WTC11 (cell line): ENCODE measurements at regions not wholly inside any gene's neighbourhood (a gene's known extent, or its start where the extent isn't known, plus 50 kb on each side); places are given as distances from the start of the nearest gene placed in this dataset.

Experiments used
- RELA ChIP-seq: sonication (generic); formaldehyde crosslinking; IDR thresholded peaks from 2 replicates; pipeline ENCODE4 v1.8.1; 2022; ENCODE audit warnings: missing genetic modification reagents, mild to moderate bottlenecking, borderline replicate concordance
- ZBTB43 ChIP-seq: sonication (generic); formaldehyde crosslinking; IDR thresholded peaks from 2 replicates; pipeline ENCODE4 v1.8.1; 2023; ENCODE audit warnings: mild to moderate bottlenecking, missing genetic modification reagents
- TF ChIP-seq, protein P1 (sequence below): sonication (generic); formaldehyde crosslinking; IDR thresholded peaks from 2 replicates; pipeline ENCODE4 v1.8.1; 2023; ENCODE audit warnings: mild to moderate bottlenecking, missing genetic modification reagents, borderline replicate concordance

DNA sequence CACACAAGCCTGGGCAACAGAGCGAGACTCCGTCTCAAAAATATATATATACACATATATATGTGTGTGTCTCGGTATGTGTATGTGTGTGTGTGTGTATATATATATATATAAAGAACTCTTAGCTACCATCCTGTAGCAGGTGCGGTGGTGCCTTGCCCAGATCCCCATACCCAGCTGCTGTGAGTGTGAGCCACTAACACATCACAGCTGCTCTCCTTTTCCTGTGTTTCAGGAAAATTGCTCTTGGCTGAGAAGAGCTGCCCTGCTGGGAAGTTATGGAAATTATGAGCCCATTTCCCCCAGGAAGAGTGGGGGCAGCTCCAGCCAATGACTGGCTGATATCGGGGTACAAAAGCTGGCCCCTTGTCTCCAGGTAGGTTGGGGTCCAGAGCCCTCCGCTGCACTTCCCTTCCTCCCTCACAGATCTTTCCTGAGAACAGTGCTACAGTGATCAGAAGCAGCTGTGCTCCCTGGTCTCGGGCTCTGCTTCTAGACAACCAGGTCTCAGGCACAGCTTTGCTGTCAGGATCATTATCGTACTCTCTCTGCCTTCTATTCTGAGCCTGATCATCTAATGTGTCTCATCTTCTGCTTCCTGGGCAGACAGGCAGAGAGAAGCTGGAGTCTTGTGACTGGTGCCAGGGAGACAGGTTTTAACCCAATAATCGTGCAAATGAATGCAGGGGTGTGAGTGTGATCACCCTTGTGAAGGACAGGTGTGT lies 109.6 kb upstream of the ZNF678 start:
- TF ChIP-seq ZBTB43 (CRISPR knock-in tag) (no peak), RELA (CRISPR knock-in tag) (no peak)
- TF ChIP-seq, protein P1, sequence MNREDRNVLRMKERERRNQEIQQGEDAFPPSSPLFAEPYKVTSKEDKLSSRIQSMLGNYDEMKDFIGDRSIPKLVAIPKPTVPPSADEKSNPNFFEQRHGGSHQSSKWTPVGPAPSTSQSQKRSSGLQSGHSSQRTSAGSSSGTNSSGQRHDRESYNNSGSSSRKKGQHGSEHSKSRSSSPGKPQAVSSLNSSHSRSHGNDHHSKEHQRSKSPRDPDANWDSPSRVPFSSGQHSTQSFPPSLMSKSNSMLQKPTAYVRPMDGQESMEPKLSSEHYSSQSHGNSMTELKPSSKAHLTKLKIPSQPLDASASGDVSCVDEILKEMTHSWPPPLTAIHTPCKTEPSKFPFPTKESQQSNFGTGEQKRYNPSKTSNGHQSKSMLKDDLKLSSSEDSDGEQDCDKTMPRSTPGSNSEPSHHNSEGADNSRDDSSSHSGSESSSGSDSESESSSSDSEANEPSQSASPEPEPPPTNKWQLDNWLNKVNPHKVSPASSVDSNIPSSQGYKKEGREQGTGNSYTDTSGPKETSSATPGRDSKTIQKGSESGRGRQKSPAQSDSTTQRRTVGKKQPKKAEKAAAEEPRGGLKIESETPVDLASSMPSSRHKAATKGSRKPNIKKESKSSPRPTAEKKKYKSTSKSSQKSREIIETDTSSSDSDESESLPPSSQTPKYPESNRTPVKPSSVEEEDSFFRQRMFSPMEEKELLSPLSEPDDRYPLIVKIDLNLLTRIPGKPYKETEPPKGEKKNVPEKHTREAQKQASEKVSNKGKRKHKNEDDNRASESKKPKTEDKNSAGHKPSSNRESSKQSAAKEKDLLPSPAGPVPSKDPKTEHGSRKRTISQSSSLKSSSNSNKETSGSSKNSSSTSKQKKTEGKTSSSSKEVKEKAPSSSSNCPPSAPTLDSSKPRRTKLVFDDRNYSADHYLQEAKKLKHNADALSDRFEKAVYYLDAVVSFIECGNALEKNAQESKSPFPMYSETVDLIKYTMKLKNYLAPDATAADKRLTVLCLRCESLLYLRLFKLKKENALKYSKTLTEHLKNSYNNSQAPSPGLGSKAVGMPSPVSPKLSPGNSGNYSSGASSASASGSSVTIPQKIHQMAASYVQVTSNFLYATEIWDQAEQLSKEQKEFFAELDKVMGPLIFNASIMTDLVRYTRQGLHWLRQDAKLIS (CRISPR knock-in tag) = no peak
